Right lobe of liver (tissue), 6 donors: ENCODE measurements at regions not wholly inside any gene's neighbourhood (a gene's known extent, or its start where the extent isn't known, plus 50 kb on each side); places are given as distances from the start of the nearest gene placed in this dataset.

ENCODE experiments used
- ATAC-seq, 4 donors: fragments of 200-7000 bp; cut with Tn5 transposase; one replicate each; pipeline ENCODE4 v1.9.1; 2020; ENCODE audit warnings: mild to moderate bottlenecking in 4 of 4, moderate library complexity in 4 of 4
- DNase-seq, 3 donors: peaks; one replicate each; pipeline ENCODE4 v3.0.0-alpha.2; 2020
- H3K27ac ChIP-seq, 3 donors: fragments of 200-600 bp; one replicate each; pipeline ENCODE4 v1.8.0; 2022
- H3K27me3 ChIP-seq, 2 donors: fragments of 200-600 bp; one replicate each; pipeline ENCODE4 v1.8.0; 2022
- H3K36me3 ChIP-seq, 4 donors: fragments of 200-600 bp; sonication (generic) in 1 of 4; one replicate each; pipeline versions ENCODE4 v1.5.1 to v1.8.0; 2017 to 2022; ENCODE audit warnings: control low read depth in 1 of 4
- H3K4me1 ChIP-seq, 4 donors: fragments of 200-600 bp; sonication (generic) in 1 of 4; one replicate each; pipeline versions ENCODE4 v1.5.1 to v1.8.0; 2017 to 2022; ENCODE audit warnings: control low read depth in 1 of 4
- H3K4me3 ChIP-seq, 3 donors: fragments of 200-600 bp; one replicate each; pipeline ENCODE4 v1.8.0; 2022
- H3K9me3 ChIP-seq, 4 donors: fragments of 200-600 bp; sonication (generic) in 1 of 4; one replicate each; pipeline versions ENCODE4 v1.5.1 to v1.8.0; 2017 to 2022; ENCODE audit warnings: control low read depth in 1 of 4
- POLR2A ChIP-seq: fragments of 450-650 bp; IDR thresholded peaks from one replicate; pipeline ENCODE4 v1.6.1; 2017; ENCODE audit warnings: antibody characterized with exemption, mild to moderate bottlenecking
- WGBS: methylation state at CpG from one replicate; pipeline ENCODE4 v1.1.6; 2018; ENCODE audit warnings: low coverage, low lambda C conversion rate; ENCODE audit not compliant: insufficient coverage; ENCODE audit errors: missing lambda C conversion rate; 5-methylcytosine and 5-hydroxymethylcytosine counted together
- intact Hi-C, 2 donors: fragments of 100-400 bp; cut with DNase I; formaldehyde crosslinking; loops; one replicate each; pipeline versions ENCODE4 v1.11.2 to v1.14.1; 2022
- TF ChIP-seq, protein P1 (sequence below), 4 donors: fragments of 200-600 bp in 3 of 4; fragments of 450-650 bp in 1 of 4; IDR thresholded peaks; one replicate each; pipeline versions ENCODE4 v1.5.1 to v1.8.0; 2016 to 2022; ENCODE audit warnings: antibody characterized with exemption in 4 of 4, mild to moderate bottlenecking in 2 of 4
- donor health status: DM: no; HTN: yes; CAD: no.
- donor health status: DM: no; HTN: no; CAD: no.
- donor health status: DM: no; HTN: no; CAD: no.
- donor health status: DM: no; HTN: yes; CAD: no.
- donor health status: DM: no; HTN: yes; CAD: no.

DNA sequence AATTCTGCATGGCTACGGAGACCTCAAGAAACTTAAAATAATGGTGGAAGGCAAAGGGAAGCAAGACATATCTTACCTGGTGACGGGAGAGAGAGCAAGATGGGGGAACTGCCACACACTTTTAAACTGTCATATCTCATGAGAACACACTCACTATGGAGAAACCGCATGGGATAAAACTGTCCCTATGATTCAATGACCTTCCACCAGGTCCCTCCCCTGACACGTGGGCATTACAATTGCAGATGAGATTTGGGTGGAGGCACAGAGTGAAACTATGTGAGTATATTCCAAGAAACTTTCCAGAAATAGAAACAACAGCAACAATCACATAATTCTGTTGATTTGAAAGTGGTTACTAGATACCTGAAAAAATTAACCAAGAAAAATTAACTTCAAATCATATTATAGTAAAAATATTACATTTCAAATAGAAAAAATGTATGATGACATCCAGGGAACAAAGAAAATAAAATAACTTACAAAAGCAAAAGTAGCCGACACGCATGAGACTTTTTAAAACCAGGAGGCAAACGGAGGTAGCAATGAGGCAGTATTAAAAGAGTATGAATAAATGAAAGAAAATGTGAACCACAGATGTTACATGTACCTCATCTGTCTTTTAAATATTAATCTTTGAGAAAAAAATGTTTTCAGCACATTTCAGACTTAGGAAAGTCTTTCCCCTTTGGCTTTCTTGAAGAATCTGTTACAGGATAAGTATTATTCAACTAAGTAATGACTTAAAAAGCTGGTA, 879.5 kb downstream of the TECRL start:
- H3K4me1 ChIP-seq: no peaks in the 10 kb centered on the region
- H3K9me3 ChIP-seq: no peaks in the 10 kb centered on the region
- 66% methylated on average over 7 of the region's 7 CpGs for WGBS
- no peak overlapping the region for H3K4me3 ChIP-seq
- ATAC-seq (no peak), DNase-seq (no peak)
- intact Hi-C loops: no loop called here
- H3K36me3 ChIP-seq: no peaks in the 10 kb centered on the region
- no peak overlapping the region for H3K27ac ChIP-seq
- no peaks in the 10 kb centered on the region for H3K27me3 ChIP-seq
- no peak for TF ChIP-seq POLR2A
- TF ChIP-seq, protein P1, sequence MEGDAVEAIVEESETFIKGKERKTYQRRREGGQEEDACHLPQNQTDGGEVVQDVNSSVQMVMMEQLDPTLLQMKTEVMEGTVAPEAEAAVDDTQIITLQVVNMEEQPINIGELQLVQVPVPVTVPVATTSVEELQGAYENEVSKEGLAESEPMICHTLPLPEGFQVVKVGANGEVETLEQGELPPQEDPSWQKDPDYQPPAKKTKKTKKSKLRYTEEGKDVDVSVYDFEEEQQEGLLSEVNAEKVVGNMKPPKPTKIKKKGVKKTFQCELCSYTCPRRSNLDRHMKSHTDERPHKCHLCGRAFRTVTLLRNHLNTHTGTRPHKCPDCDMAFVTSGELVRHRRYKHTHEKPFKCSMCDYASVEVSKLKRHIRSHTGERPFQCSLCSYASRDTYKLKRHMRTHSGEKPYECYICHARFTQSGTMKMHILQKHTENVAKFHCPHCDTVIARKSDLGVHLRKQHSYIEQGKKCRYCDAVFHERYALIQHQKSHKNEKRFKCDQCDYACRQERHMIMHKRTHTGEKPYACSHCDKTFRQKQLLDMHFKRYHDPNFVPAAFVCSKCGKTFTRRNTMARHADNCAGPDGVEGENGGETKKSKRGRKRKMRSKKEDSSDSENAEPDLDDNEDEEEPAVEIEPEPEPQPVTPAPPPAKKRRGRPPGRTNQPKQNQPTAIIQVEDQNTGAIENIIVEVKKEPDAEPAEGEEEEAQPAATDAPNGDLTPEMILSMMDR (IDR thresholded peaks at IDR 0.05): no peak

DNA sequence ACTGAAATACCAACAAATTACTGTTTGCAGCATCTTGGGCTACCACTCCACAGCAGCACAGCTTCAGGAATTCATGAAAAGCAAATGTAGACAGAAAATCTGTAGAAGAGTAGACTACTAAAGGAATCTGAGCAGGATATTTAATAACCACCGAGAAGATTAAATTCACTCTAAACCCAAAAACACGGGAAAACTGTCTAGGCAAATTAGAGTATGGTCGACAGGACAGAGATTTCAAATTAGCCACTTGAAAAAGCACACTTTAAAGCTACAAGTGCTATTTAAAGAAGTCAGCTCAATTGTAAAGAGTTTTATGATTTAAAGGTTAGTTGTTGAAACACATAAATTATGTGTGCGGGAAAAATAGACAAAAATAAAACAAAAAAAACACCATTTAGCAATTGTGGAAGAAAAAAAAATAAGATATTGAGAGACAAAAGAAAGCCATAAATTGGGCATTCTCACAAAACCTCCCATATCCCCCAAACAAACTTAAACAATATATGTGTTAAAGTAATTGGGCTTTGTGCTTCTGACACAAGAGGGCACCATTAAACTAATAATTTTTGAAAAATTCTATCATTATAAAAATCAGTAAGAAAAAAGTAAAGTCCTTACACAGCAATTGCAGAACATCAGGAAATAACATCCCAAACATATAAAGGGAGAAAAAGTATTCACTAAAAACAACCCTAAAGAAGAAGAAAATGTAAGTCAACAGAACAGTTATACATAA, 880.8 kb downstream of the TECRL start:
- TF ChIP-seq, protein P1 (IDR thresholded peaks at IDR 0.05): no peak
- no peak for TF ChIP-seq POLR2A
- intact Hi-C loops: no loop called here
- WGBS: 31% methylated on average over 4 of the region's 4 CpGs

DNA sequence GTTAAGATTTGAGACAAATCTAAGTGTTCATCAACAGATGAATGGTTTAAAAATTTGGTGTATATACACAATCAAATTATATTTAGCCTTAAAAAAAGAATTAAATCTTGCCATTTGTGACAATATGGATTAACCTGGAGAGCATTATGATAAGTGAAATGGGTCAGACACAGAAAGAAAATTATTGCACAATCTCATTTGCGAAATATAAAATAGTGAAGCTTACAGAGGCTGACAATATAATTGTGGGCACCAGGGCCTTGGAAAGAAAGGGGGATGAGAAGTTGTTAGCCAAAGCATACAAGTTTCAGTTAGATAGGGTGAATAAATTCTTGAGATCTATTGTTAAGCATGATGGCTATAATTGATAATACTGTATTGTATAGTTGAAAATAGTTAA, 883.0 kb downstream of the TECRL start:
- intact Hi-C loops: no loop called here
- no peaks in the 10 kb centered on the region for H3K9me3 ChIP-seq
- no peak overlapping the region for H3K27ac ChIP-seq
- no peak for ATAC-seq
- H3K4me1 ChIP-seq: no peaks in the 10 kb centered on the region
- H3K36me3 ChIP-seq: no peaks in the 10 kb centered on the region
- 40% methylated on average over 1 of the region's 1 CpG for WGBS
- TF ChIP-seq, protein P1 (IDR thresholded peaks at IDR 0.05): no peak
- TF ChIP-seq POLR2A: no peak
- no peak for DNase-seq
- H3K27me3 ChIP-seq: no peaks in the 10 kb centered on the region
- no peak overlapping the region for H3K4me3 ChIP-seq

More for the DNA sequence above, 880.8 kb downstream of the TECRL start:
- no peak overlapping the region for H3K27ac ChIP-seq
- no peaks in the 10 kb centered on the region for H3K36me3 ChIP-seq
- DNase-seq (no peak), ATAC-seq (no peak)
- no peak overlapping the region for H3K4me3 ChIP-seq
- H3K27me3 ChIP-seq: no peaks in the 10 kb centered on the region
- no peaks in the 10 kb centered on the region for H3K9me3 ChIP-seq
- H3K4me1 ChIP-seq: no peaks in the 10 kb centered on the region

DNA sequence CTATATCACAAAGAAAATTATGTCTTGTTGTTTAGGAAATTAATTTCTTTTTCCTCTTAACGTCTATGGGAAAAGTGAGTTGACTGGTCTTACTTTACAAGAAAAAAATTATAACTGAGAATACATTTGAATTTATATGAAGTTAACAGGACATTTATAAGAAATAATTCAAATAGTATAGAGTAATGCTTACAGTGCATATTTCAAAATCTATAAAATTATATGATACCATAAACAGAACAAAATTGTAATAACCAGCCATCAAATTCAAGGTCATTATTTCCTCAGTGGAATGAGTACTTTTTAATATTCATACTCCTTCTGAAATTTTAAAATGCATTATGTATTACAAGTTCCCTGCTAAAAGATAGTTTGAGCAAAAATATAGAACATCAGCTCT, 884.5 kb downstream of the TECRL start:
- TF ChIP-seq, protein P1 (IDR thresholded peaks at IDR 0.05): no peak
- no peak for TF ChIP-seq POLR2A
- no peaks in the 10 kb centered on the region for H3K36me3 ChIP-seq
- no peaks in the 10 kb centered on the region for H3K9me3 ChIP-seq
- no peak overlapping the region for H3K27ac ChIP-seq
- ATAC-seq (no peak), DNase-seq (no peak)
- H3K4me3 ChIP-seq: no peak overlapping the region
- WGBS: 44% methylated on average over 1 of the region's 1 CpG
- H3K4me1 ChIP-seq: no peaks in the 10 kb centered on the region
- intact Hi-C loops: no loop called here
- no peaks in the 10 kb centered on the region for H3K27me3 ChIP-seq
